Activated CD4-positive, alpha-beta T cell treated with anti-CD3 and anti-CD28 coated beads, Interleukin-2, Interleukin-6, amounts not matched to agents 100 ng/mL and 50 ng/mL, durations not matched to agents 16 hours and 8 hours (primary cell): ENCODE measurements at regions not wholly inside any gene's neighbourhood (a gene's known extent, or its start where the extent isn't known, plus 50 kb on each side); places are given as distances from the start of the nearest gene placed in this dataset.
A peak's percentile ranks its signal among the peaks of the same experiment; 100 is the strongest.
"Not testable (repeated sequence)": the region's sequence is repeated elsewhere in the genome, so short reads cannot be mapped to it uniquely, and the experiment has no call there.

ENCODE experiments used
- DNase-seq: peaks from one replicate; pipeline ENCODE4 v3.0.0-alpha.2; 2020

- no peak for DNase-seq
These were observed 167.1 kb downstream of the PRL start for GRCh38 chr6:22129751-22130150.

DNA sequence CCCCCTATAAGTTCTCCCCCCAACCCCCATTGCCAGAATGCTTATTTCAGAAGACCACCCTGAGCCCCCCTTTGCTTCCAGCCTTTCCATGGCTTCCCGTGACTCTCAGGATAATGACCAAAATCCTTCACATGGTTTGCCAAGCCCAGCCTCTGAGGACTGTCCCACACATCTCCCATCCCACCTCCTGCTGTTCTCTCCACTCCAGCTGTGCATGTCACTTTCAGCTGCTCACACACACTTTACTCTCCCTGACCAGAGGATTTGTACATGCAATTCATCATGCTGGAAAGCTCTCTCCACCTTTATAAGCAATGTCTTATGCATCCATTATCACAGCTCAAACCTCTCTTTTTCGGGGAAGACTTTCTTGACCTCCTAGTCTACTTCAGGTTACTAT is 164.2 kb downstream of the PRL start:
- no peak for DNase-seq

DNA sequence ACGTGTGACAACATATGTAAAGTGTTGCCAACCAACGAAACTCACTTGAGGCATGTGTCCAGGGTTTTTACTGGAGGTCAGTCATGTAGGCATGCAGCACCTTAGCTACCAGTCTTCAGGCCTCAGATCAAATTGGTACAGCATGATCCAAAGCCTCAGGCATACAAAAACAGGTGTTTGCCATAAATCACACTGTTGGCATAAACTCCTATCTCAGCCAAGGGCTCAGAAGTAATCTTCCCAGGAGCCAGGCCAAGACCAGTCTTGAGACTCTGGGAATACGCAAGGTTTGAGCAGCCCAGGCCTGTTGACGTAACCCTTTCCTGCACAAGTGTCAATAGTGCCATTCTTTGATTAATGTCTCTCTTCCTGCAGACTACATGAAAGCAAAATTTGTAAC is 163.5 kb downstream of the PRL start:
- DNase-seq, result no peak

- no peak for DNase-seq
These were observed 162.5 kb downstream of the PRL start for GRCh38 chr6:22134308-22134707.

- no peak for DNase-seq
These were observed 161.4 kb downstream of the PRL start for GRCh38 chr6:22135395-22135794.

DNA sequence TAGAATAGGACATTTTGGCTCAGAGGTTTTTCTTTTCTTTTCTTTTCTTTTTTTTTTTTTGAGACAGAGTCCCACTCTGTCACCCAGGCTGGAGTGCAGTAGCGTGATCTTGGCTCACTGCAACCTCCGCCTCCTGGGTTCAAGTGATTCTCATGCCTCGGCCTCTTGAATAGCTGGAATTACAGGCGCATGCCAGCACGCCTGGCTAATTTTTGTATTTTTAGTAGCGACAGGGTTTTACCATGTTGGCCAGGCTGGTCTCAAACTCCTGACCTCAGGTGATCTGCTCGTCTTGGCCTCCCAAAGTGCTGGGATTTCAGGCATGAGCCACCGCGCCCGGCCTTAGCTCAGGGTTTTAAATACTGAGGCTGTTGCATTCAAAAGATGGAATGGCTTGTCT is 156.1 kb downstream of the PRL start:
- not testable (repeated sequence) for DNase-seq

DNA sequence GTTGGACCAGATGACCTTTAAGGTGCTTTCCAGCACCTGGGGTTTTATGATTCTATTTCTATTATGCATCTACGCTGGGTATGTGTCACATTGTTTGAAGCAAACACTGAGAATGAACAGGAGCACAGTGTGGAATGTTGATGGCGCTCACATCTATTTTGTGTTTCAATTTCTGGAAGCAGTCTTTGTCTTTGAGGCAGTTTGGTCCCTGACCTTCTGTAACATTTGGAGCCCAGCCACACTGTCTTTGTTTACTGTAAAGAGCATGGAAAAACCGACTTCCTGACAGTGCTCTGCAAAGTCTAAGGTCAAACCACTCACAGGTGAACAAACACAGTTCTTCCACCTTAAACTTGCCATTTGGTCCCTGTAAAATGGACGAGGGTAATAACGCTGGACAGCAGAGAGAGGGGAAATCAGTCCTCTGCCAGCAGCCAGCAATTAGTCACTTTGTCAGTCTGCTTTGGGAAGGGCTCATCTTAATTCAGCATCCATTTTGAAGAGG is 155.5 kb downstream of the PRL start:
- DNase-seq, result no peak

- no peak for DNase-seq
These were observed 154.0 kb downstream of the PRL start for GRCh38 chr6:22142856-22143255.

GRCh38 chr6:22145376-22145775 is 151.5 kb downstream of the PRL start:
- DNase-seq, result no peak

GRCh38 chr6:22145823-22146677 is 150.8 kb downstream of the PRL start:
- DNase-seq, result no peak

- no peak for DNase-seq
These were observed 150.2 kb downstream of the PRL start for GRCh38 chr6:22146678-22146930.

- DNase-seq, result peak; percentile 13
These were observed 149.7 kb downstream of the PRL start for GRCh38 chr6:22146931-22147701.

DNA sequence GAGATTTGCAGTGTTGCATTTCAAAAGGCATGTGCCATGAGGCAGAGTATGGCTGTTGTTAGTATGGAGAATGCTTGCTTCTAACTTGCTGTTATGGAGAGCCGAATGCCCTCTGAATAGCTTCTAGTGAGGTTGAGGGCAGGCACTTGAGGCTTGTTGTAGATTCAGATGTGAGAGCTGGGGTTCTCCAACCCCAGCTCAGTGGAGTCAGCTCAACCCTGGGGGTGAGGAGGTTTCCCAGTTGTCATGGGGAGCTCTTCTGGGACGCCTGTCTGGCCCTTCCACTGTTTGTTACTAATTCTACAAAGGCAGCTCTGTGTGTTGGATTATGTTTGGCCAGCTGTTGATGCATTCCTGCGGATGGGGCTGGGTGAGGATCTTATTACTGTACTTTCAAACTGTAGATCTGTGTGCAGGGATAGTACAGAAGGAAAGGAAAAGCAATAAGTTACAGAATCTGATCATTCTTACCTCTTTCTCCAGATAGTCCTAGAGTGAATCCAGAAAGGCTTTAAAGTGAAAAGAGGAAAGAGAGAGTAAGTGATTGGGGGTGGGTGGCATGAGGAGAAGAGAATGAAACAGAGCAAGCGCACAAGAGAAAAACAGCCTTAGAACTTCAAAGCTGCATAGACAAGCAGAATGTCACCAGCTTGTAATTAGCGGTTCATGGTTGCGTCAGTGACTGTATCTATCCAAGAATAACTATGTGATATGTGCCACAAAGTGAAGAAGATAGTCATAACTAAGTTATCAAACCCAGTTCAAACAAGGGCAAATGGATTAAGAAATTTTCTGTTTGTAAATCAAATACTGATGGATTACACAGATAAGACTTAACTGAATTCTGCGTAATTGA is 148.7 kb downstream of the PRL start:
- no peak for DNase-seq

GRCh38 chr6:22149096-22149495 is 147.7 kb downstream of the PRL start:
- DNase-seq, result no peak

- no peak for DNase-seq
These were observed 147.1 kb downstream of the PRL start for GRCh38 chr6:22149501-22150367.

DNA sequence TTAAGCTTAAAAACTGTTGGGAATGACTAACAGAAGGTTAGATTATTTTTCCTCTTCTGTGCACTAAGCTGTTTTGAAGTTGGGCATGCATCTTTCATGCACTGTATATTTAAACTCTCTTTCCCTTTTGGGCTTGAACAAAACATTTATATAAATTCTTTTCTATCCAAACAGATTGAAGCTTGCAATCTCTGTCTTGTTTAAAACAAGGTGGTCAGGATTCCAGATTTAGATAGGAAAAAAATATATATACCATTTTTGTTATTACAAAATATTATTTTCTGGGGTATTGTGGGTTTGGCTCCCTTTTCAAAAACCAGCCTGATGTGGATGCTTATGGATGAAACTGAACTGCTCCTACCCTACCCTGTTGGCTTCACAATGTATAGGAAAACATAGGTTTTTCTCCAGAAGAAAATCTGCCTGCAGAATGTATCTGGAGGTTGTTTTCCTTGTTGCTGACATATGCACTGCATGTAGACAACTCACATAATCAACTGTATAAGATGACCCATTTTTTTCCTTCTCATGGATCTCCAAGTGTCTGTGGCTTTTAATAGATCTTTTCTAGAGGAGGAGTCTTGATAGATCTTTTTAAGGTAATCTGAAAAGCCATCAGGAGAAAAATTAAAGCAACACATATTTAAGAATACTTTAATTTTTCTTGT is 146.3 kb downstream of the PRL start:
- DNase-seq, result no peak

DNA sequence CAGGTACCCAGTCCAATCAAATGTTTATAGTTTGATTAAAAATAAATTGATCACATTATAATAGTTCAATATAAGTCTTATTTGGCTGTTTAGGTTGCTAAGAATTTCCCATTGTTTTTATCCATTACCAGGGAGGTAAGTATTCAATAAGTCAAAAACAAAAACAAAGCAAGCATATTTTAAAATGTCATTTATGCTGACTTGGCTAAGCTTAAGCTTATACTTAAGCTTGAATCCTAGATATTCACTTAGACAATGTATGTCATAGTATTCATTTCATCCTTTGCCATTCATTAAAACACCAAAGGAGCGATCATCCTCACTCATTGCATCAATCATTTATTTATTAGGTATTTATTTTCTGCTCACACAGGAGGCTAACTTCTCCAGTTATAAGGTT is 144.9 kb downstream of the PRL start:
- no peak for DNase-seq

- no peak for DNase-seq
These were observed 144.0 kb downstream of the PRL start for GRCh38 chr6:22152841-22153240.

GRCh38 chr6:22153384-22154158 is 143.3 kb downstream of the PRL start:
- DNase-seq, result no peak

- no peak for DNase-seq
These were observed 141.3 kb downstream of the PRL start for GRCh38 chr6:22155551-22155950.

- no peak for DNase-seq
These were observed 139.6 kb downstream of the PRL start for GRCh38 chr6:22157233-22157632.
